Osteoblast (primary cell): ENCODE measurements at regions not wholly inside any gene's neighbourhood (a gene's known extent, or its start where the extent isn't known, plus 50 kb on each side); places are given as distances from the start of the nearest gene placed in this dataset.
A peak's percentile ranks its signal among the peaks of the same experiment; 100 is the strongest.

Experiments used
- DNase-seq: peaks from one replicate; pipeline ENCODE4 v3.0.0; 2011; ENCODE audit warnings: low spot score, mixed read lengths; ENCODE audit not compliant: insufficient read length; ENCODE audit errors: missing footprints
- H2AFZ ChIP-seq: 2 replicates; pipeline ENCODE4 v1.6.0; 2011; ENCODE audit warnings: mild to moderate bottlenecking, low read length
- H3K27ac ChIP-seq: 2 replicates; pipeline ENCODE4 v1.5.1; 2011; ENCODE audit warnings: mild to moderate bottlenecking, low read depth, low read length, moderate library complexity
- H3K27me3 ChIP-seq: 2 replicates; pipeline ENCODE4 v1.6.0; 2012; ENCODE audit warnings: mild to moderate bottlenecking, control low read depth, inconsistent platforms, low read length, moderate library complexity; ENCODE audit not compliant: insufficient read depth
- H3K36me3 ChIP-seq: 2 replicates; pipeline ENCODE4 v1.5.1; 2011; ENCODE audit warnings: mild to moderate bottlenecking, low read length, control low read depth, moderate library complexity; ENCODE audit not compliant: insufficient read depth
- H3K4me1 ChIP-seq: 2 replicates; pipeline ENCODE4 v1.5.1; 2011; ENCODE audit warnings: mild to moderate bottlenecking, low read length, control low read depth, moderate library complexity; ENCODE audit not compliant: insufficient read depth
- H3K4me2 ChIP-seq: 2 replicates; pipeline ENCODE4 v1.6.0; 2011; ENCODE audit warnings: mild to moderate bottlenecking, low read length; ENCODE audit not compliant: insufficient read depth
- H3K4me3 ChIP-seq: fragments of 200-600 bp; sonication (generic); 3 replicates; pipeline ENCODE4 v1.5.1; 2012; ENCODE audit warnings: mild to moderate bottlenecking, low read length, inconsistent platforms; ENCODE audit not compliant: insufficient read depth
- H3K79me2 ChIP-seq: 2 replicates; pipeline ENCODE4 v1.6.0; 2012; ENCODE audit warnings: mild to moderate bottlenecking, low read length, control low read depth, inconsistent platforms; ENCODE audit not compliant: insufficient read depth
- H3K9me3 ChIP-seq: 2 replicates; pipeline ENCODE4 v1.5.1; 2011; ENCODE audit warnings: low read depth, low read length, control low read depth
- H4K20me1 ChIP-seq: 2 replicates; pipeline ENCODE4 v1.6.0; 2012; ENCODE audit warnings: mild to moderate bottlenecking, low read length, control low read depth; ENCODE audit not compliant: insufficient read depth
- CTCF ChIP-seq: IDR thresholded peaks from 2 replicates; pipeline ENCODE4 v1.5.1; 2011; ENCODE audit warnings: mild to moderate bottlenecking, low read depth, low read length, moderate library complexity; ENCODE audit errors: extremely low read depth

GRCh38 chr1:98081944-98082343 is 161.1 kb upstream of the DPYD start:
- TF ChIP-seq CTCF = no peak
- Histone ChIP-seq H2AFZ (no peak overlapping the region), H3K79me2 (no peaks in the 10 kb centered on the region), H3K9me3 (no peaks in the 10 kb centered on the region), H3K27me3 (no peaks in the 10 kb centered on the region), H4K20me1 (no peaks in the 10 kb centered on the region), H3K36me3 (no peaks in the 10 kb centered on the region), H3K4me3 (no peak overlapping the region), H3K27ac (no peak overlapping the region), H3K4me2 (no peak overlapping the region), H3K4me1 (peaks cover 17% of the 10 kb centered on the region)
- no peak for DNase-seq

- H3K36me3 ChIP-seq = no peaks in the 10 kb centered on the region
- peaks cover 10% of the 10 kb centered on the region for H3K4me1 ChIP-seq
- no peaks in the 10 kb centered on the region for H3K9me3 ChIP-seq
- H3K27me3 ChIP-seq = no peaks in the 10 kb centered on the region
- no peak for DNase-seq
- no peaks in the 10 kb centered on the region for H4K20me1 ChIP-seq
- peak overlapping the region; percentile 20 for H2AFZ ChIP-seq
- TF ChIP-seq CTCF = no peak
- H3K79me2 ChIP-seq = no peaks in the 10 kb centered on the region
- H3K4me2 ChIP-seq = no peak overlapping the region
- H3K4me3 ChIP-seq = no peak overlapping the region
- no peak overlapping the region for H3K27ac ChIP-seq
Observed at GRCh38 chr1:98078596-98078995, 157.8 kb upstream of the DPYD start.

GRCh38 chr1:98077691-98078090 is 156.9 kb upstream of the DPYD start:
- Histone ChIP-seq H2AFZ (peak overlapping the region; percentile 43), H3K4me1 (peaks cover 10% of the 10 kb centered on the region), H3K79me2 (no peaks in the 10 kb centered on the region), H3K27ac (no peak overlapping the region), H3K27me3 (no peaks in the 10 kb centered on the region), H3K36me3 (no peaks in the 10 kb centered on the region), H3K4me2 (no peak overlapping the region), H3K4me3 (no peak overlapping the region), H4K20me1 (no peaks in the 10 kb centered on the region), H3K9me3 (no peaks in the 10 kb centered on the region)
- no peak for TF ChIP-seq CTCF
- no peak for DNase-seq

- no peak overlapping the region for H3K4me3 ChIP-seq
- no peaks in the 10 kb centered on the region for H3K79me2 ChIP-seq
- no peak for DNase-seq
- no peak overlapping the region for H2AFZ ChIP-seq
- peaks cover 10% of the 10 kb centered on the region for H3K4me1 ChIP-seq
- no peaks in the 10 kb centered on the region for H4K20me1 ChIP-seq
- H3K27ac ChIP-seq = no peak overlapping the region
- H3K4me2 ChIP-seq = no peak overlapping the region
- no peak for TF ChIP-seq CTCF
- H3K36me3 ChIP-seq = no peaks in the 10 kb centered on the region
- no peaks in the 10 kb centered on the region for H3K27me3 ChIP-seq
- H3K9me3 ChIP-seq = no peaks in the 10 kb centered on the region
Observed at GRCh38 chr1:98075626-98076025, 154.8 kb upstream of the DPYD start.
